Prostate gland (tissue), 2 donors: ENCODE measurements at regions not wholly inside any gene's neighbourhood (a gene's known extent, or its start where the extent isn't known, plus 50 kb on each side); places are given as distances from the start of the nearest gene placed in this dataset.

Experiments used
- POLR2A ChIP-seq: fragments of 450-650 bp; IDR thresholded peaks from one replicate; pipeline ENCODE4 v1.6.1; 2016; ENCODE audit warnings: antibody characterized with exemption, mild to moderate bottlenecking
- TF ChIP-seq, protein P1 (sequence below), 4 experiments: fragments of 200-600 bp in 2 of 4; fragments of 450-650 bp in 2 of 4; sonication (generic) in 2 of 4; IDR thresholded peaks; 1 replicate in 3 of 4; 2 replicates in 1 of 4; pipeline ENCODE4 v1.5.1; 2016 to 2019; ENCODE audit warnings: antibody characterized with exemption in 4 of 4, mild to moderate bottlenecking in 2 of 4, moderate library complexity in 2 of 4

DNA sequence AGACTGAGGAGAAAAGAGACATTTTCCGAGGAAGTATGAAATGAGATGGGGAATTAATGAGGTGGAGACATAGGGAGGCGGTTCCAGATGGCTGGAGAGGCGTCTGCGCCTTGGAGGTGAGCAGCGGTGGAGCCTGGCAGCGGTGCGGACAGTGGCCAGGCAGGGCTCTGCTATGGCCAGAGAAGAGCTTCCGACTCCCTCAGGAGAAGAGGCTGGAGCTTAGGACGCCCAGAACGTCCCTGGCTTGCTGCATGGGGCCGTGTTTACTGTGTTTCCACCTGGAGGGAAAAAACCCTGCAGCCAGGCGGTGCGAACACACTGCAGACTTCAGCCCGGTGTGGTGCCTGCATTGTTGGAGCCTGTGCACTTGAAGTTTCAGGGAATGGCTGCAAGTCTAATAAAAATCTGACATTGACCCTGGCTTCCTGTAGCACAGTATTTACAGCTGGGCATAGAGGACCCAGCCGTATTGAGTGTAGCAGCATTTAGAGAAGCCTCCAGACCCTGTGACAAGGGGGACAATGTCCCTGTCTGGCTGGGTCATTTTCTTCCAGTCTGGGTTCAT is 447.1 kb upstream of the MKI67 start:
- TF ChIP-seq POLR2A, result no peak
- TF ChIP-seq, protein P1, sequence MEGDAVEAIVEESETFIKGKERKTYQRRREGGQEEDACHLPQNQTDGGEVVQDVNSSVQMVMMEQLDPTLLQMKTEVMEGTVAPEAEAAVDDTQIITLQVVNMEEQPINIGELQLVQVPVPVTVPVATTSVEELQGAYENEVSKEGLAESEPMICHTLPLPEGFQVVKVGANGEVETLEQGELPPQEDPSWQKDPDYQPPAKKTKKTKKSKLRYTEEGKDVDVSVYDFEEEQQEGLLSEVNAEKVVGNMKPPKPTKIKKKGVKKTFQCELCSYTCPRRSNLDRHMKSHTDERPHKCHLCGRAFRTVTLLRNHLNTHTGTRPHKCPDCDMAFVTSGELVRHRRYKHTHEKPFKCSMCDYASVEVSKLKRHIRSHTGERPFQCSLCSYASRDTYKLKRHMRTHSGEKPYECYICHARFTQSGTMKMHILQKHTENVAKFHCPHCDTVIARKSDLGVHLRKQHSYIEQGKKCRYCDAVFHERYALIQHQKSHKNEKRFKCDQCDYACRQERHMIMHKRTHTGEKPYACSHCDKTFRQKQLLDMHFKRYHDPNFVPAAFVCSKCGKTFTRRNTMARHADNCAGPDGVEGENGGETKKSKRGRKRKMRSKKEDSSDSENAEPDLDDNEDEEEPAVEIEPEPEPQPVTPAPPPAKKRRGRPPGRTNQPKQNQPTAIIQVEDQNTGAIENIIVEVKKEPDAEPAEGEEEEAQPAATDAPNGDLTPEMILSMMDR (IDR thresholded peaks at IDR 0.05), result no peak
